HepG2 (cell line): ENCODE measurements at regions not wholly inside any gene's neighbourhood (a gene's known extent, or its start where the extent isn't known, plus 50 kb on each side); places are given as distances from the start of the nearest gene placed in this dataset.

Source experiments
- ATAC-seq: fragments of 200-7000 bp; cut with Tn5 transposase; 3 replicates; pipeline ENCODE4 v1.9.1; 2020; ENCODE audit warnings: mild to moderate bottlenecking, moderate library complexity
- BruUV-seq: library from RNA; stranded (reverse); fragments of 400-500 nt; replicated peaks from 2 replicates; lab custom pipeline; 2021; lab: Mats Ljungman, UMichigan
- CTCF ChIA-PET: fragments of 300-600 bp; formaldehyde crosslinking; extraction: SDS; loops from one replicate; lab custom pipeline; 2021; ENCODE audit warnings: low total read pairs, inconsistent platforms, low intra/inter-chr PET ratio; lab: Yijun Ruan, JAX
- POLR2A ChIA-PET: fragments of 350-600 bp; sonication (Branson Sonifier 250); formaldehyde crosslinking; loops from one replicate; lab custom pipeline; 2020; ENCODE audit warnings: antibody characterized with exemption, inconsistent platforms; lab: Yijun Ruan, JAX
- DNase-seq: peaks from one replicate; pipeline ENCODE4 v3.0.0-alpha.2; 2015; ENCODE audit warnings: low spot score
- FAIRE-seq: peaks from 3 replicates; lab custom pipeline; 2011; peaks lifted over from hg19 to GRCh38; lab: Jason Lieb, UNC
- H2AFZ ChIP-seq: one replicate; pipeline ENCODE4 v1.6.1; 2011; ENCODE audit warnings: low read length, inconsistent platforms
- H3K27ac ChIP-seq: fragments of 300-600 bp; 3 replicates; pipeline ENCODE4 v1.8.0; 2011; ENCODE audit warnings: mixed run types, mild to moderate bottlenecking, mixed read lengths, low read length, inconsistent platforms; ENCODE audit not compliant: insufficient read depth; ENCODE audit errors: extremely low read length
- H3K27me3 ChIP-seq, 2 experiments: fragments of 200-600 bp in 1 of 2; 2 replicates in 1 of 2; 3 replicates in 1 of 2; pipeline versions ENCODE4 v1.6.0 to v1.8.0; 2011; ENCODE audit warnings: low read length in 2 of 2, mild to moderate bottlenecking in 2 of 2, moderate library complexity in 2 of 2, inconsistent platforms in 1 of 2; ENCODE audit not compliant: insufficient read depth in 2 of 2, control insufficient read depth in 1 of 2
- H3K36me3 ChIP-seq, 2 experiments: fragments of 200-600 bp in 1 of 2; replicated peaks in 1 of 2; 2 replicates in 1 of 2; 3 replicates in 1 of 2; pipeline versions ENCODE4 v1.5.1 to v1.8.0; 2011; ENCODE audit warnings: low read length in 2 of 2, inconsistent platforms in 1 of 2; ENCODE audit not compliant: insufficient read depth in 2 of 2, control insufficient read depth in 1 of 2
- H3K4me1 ChIP-seq: 2 replicates; pipeline ENCODE4 v1.5.1; 2012; ENCODE audit warnings: low read length, inconsistent platforms; ENCODE audit not compliant: insufficient read depth
- H3K4me2 ChIP-seq: 2 replicates; pipeline ENCODE4 v1.6.0; 2011; ENCODE audit warnings: low read depth, low read length, inconsistent platforms
- H3K4me3 ChIP-seq, 3 experiments: fragments of 200-600 bp in 1 of 3; sonication (generic), shearing (Covaris generic) in 1 of 3; replicated peaks in 1 of 3; 2 replicates each; pipeline ENCODE4 v1.5.1; 2011 to 2016; ENCODE audit warnings: low read length in 3 of 3, inconsistent platforms in 2 of 3, low read depth in 2 of 3, mild to moderate bottlenecking in 2 of 3, control low read depth in 1 of 3, mixed read lengths in 1 of 3; ENCODE audit not compliant: insufficient read depth in 1 of 3
- H3K79me2 ChIP-seq: one replicate; pipeline ENCODE4 v1.6.1; 2011; ENCODE audit warnings: low read length, inconsistent platforms; ENCODE audit not compliant: insufficient read depth
- H3K9ac ChIP-seq: 2 replicates; pipeline ENCODE4 v1.6.0; 2011; ENCODE audit warnings: mild to moderate bottlenecking, low read depth, low read length, inconsistent platforms; ENCODE audit not compliant: insufficient read depth
- H3K9me3 ChIP-seq: 2 replicates; pipeline ENCODE4 v1.5.1; 2012; ENCODE audit warnings: mild to moderate bottlenecking, low read length
- H4K20me1 ChIP-seq: 2 replicates; pipeline ENCODE4 v1.6.0; 2011; ENCODE audit warnings: inconsistent platforms, mild to moderate bottlenecking, low read length, moderate library complexity; ENCODE audit not compliant: insufficient read depth
- HIVEP1 ChIP-seq: sonication (generic); formaldehyde crosslinking; IDR thresholded peaks from 2 replicates; pipeline ENCODE4 v1.4.0; 2020; ENCODE audit warnings: mild to moderate bottlenecking, missing genetic modification reagents
- KLF9 ChIP-seq: IDR thresholded peaks from 2 replicates; pipeline ENCODE4 v1.6.1; 2016; ENCODE audit warnings: low read depth
- MYNN ChIP-seq: sonication (generic); formaldehyde crosslinking; IDR thresholded peaks from 2 replicates; pipeline ENCODE4 v1.4.0; 2020; ENCODE audit warnings: mild to moderate bottlenecking, low read depth, missing genetic modification reagents
- RXRA ChIP-seq: sonication (generic); formaldehyde crosslinking; IDR thresholded peaks from 2 replicates; pipeline ENCODE4 v1.5.1; 2020; ENCODE audit warnings: missing genetic modification reagents
- SRSF4 ChIP-seq: fragments of 200-400 bp; formaldehyde crosslinking; IDR thresholded peaks from one replicate; pipeline ENCODE4 v1.6.1; 2018; ENCODE audit warnings: mild to moderate bottlenecking, low read depth, low read length, moderate library complexity; ENCODE audit not compliant: poor library complexity, severe bottlenecking
- YEATS2 ChIP-seq: sonication (generic); formaldehyde crosslinking; IDR thresholded peaks from 2 replicates; pipeline ENCODE4 v1.4.0; 2020; ENCODE audit warnings: missing genetic modification reagents, borderline replicate concordance
- ZNF678 ChIP-seq: sonication (generic); formaldehyde crosslinking; IDR thresholded peaks from 2 replicates; pipeline ENCODE4 v1.4.0; 2020; ENCODE audit warnings: mild to moderate bottlenecking, missing genetic modification reagents
- WGBS: methylation state at CpG from one replicate; pipeline ENCODE4 v1.1.6; 2017; ENCODE audit warnings: low lambda C conversion rate; 5-methylcytosine and 5-hydroxymethylcytosine counted together
- in situ Hi-C: cut with HindIII; loops from 2 replicates; pipeline ENCODE4 v1.10.0; 2017; ENCODE audit warnings: low pct_unique_long_range_greater_than_20kb; ENCODE audit not compliant: extremely low pct_ligation_motif_present
- intact Hi-C: fragments of 100-400 bp; cut with micrococcal nuclease; formaldehyde crosslinking; loops from one replicate; pipeline ENCODE4 v1.10.0; 2022; ENCODE audit not compliant: unreplicated experiment
- TF ChIP-seq, protein P1 (sequence below): sonication (generic); formaldehyde crosslinking; IDR thresholded peaks from 2 replicates; pipeline ENCODE4 v1.4.0; 2020; ENCODE audit warnings: missing genetic modification reagents
- TF ChIP-seq, protein P2 (sequence below): sonication (generic); formaldehyde crosslinking; conservative IDR thresholded peaks from 2 replicates; pipeline ENCODE4 v1.4.0; 2020; ENCODE audit warnings: missing genetic modification reagents

DNA sequence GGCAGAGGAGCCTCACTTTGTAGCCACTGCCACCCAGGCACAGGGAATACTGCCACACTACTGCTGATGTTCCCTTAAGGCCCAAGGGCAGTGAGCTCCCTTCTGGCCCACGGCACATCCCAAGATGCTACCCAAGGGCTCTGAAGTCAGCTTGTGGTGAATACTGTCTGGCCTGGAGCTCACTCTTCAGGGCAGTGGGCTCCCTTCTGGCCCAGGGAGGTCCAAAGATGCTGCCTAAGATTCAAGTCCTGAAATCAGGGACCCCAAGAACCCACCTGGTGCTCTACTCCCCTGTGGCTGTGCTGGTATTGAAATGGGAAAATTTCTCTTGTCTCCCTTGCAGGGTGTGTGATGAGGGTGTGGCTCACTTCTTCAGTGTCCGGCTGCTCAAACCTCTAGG, 132.8 kb downstream of the TINAG start:
- 0 out of 2 replicates have a peak, but pooled peaks cover 6% of the 10 kb centered on the region for H3K9me3 ChIP-seq
- H3K79me2 ChIP-seq: no peaks in the 10 kb centered on the region
- no peak overlapping the region for H2AFZ ChIP-seq
- POLR2A ChIA-PET: no interaction called here
- in situ Hi-C loops: no loop called here
- no peak for ATAC-seq
- no peak for FAIRE-seq
- H3K4me2 ChIP-seq: no peak overlapping the region
- no peak overlapping the region for H3K9ac ChIP-seq
- TF ChIP-seq, protein P1, sequence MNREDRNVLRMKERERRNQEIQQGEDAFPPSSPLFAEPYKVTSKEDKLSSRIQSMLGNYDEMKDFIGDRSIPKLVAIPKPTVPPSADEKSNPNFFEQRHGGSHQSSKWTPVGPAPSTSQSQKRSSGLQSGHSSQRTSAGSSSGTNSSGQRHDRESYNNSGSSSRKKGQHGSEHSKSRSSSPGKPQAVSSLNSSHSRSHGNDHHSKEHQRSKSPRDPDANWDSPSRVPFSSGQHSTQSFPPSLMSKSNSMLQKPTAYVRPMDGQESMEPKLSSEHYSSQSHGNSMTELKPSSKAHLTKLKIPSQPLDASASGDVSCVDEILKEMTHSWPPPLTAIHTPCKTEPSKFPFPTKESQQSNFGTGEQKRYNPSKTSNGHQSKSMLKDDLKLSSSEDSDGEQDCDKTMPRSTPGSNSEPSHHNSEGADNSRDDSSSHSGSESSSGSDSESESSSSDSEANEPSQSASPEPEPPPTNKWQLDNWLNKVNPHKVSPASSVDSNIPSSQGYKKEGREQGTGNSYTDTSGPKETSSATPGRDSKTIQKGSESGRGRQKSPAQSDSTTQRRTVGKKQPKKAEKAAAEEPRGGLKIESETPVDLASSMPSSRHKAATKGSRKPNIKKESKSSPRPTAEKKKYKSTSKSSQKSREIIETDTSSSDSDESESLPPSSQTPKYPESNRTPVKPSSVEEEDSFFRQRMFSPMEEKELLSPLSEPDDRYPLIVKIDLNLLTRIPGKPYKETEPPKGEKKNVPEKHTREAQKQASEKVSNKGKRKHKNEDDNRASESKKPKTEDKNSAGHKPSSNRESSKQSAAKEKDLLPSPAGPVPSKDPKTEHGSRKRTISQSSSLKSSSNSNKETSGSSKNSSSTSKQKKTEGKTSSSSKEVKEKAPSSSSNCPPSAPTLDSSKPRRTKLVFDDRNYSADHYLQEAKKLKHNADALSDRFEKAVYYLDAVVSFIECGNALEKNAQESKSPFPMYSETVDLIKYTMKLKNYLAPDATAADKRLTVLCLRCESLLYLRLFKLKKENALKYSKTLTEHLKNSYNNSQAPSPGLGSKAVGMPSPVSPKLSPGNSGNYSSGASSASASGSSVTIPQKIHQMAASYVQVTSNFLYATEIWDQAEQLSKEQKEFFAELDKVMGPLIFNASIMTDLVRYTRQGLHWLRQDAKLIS (CRISPR knock-in tag): no peak
- TF ChIP-seq HIVEP1 (no peak), MYNN (CRISPR knock-in tag) (no peak), KLF9 (CRISPR knock-in tag) (no peak), ZNF678 (CRISPR knock-in tag) (no peak), RXRA (CRISPR knock-in tag) (no peak), YEATS2 (CRISPR knock-in tag) (no peak), SRSF4 (no peak)
- TF ChIP-seq, protein P2, sequence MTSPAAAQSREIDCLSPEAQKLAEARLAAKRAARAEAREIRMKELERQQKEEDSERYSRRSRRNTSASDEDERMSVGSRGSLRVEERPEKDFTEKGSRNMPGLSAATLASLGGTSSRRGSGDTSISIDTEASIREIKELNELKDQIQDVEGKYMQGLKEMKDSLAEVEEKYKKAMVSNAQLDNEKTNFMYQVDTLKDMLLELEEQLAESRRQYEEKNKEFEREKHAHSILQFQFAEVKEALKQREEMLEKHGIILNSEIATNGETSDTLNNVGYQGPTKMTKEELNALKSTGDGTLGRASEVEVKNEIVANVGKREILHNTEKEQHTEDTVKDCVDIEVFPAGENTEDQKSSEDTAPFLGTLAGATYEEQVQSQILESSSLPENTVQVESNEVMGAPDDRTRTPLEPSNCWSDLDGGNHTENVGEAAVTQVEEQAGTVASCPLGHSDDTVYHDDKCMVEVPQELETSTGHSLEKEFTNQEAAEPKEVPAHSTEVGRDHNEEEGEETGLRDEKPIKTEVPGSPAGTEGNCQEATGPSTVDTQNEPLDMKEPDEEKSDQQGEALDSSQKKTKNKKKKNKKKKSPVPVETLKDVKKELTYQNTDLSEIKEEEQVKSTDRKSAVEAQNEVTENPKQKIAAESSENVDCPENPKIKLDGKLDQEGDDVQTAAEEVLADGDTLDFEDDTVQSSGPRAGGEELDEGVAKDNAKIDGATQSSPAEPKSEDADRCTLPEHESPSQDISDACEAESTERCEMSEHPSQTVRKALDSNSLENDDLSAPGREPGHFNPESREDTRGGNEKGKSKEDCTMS: no peak
- no peak for DNase-seq
- CTCF ChIA-PET: no interaction called here
- intact Hi-C loops: no loop called here
- no peaks in the 10 kb centered on the region for H3K27me3 ChIP-seq
- H3K4me1 ChIP-seq: no peaks in the 10 kb centered on the region
- H3K36me3 ChIP-seq: no peaks in the 10 kb centered on the region
- H3K4me3 ChIP-seq: no peak overlapping the region
- BruUV-seq: no TSS peak
- no peak overlapping the region for H3K27ac ChIP-seq
- no peaks in the 10 kb centered on the region for H4K20me1 ChIP-seq
- WGBS: 17% methylated on average over 2 of the region's 2 CpGs
